ENCODE measurements at regions not wholly inside any gene's neighbourhood (a gene's known extent, or its start where the extent isn't known, plus 50 kb on each side); places are given as distances from the start of the nearest gene placed in this dataset.

DNA sequence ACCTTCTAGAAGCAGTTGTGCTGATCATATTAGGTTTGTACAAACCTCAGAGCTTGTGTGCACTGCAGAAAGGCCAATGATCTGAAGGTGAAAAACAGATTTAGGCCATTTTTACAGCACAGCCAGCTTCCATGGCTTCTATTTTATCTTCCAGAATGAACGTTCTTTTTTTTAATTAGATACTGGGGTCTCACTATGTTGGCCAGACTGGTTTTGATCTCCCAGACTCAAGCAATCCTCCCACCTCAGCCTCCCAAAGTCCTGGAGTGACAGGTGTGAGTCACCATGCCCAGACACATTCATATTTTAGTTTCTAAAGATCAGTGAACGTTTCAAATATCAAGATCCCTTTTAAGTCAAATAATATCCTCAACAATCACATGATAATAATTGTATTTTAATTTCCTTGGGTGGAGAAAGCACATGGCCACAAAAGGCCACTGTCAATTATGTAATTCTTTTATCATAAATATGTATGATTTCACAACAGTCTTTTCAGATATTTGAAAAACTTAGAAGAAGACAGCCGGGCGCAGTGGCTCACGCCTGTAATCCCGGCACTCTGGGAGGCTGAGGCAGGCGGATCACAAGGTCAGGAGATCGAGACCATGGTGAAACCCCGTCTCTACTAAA lies 326.7 kb upstream of the JARID2 start:
- no peak for TF ChIP-seq POLR2A (IDR thresholded peaks at IDR 0.05; ENCODE audit: low read length)
- no peak for TF ChIP-seq GATA1 (IDR thresholded peaks at IDR 0.05; ENCODE audit: low read depth, low read length)

All from erythroblast (primary cell).